OCI-LY7 (cell line): ENCODE measurements at regions not wholly inside any gene's neighbourhood (a gene's known extent, or its start where the extent isn't known, plus 50 kb on each side); places are given as distances from the start of the nearest gene placed in this dataset.

Experiments used
- CTCF ChIP-seq: fragments of 200-600 bp; sonication (generic); conservative IDR thresholded peaks from 2 replicates; pipeline ENCODE4 v1.5.1; 2014; ENCODE audit warnings: mild to moderate bottlenecking, antibody characterized with exemption, low read length, moderate library complexity, mixed read lengths
- EZH2phosphoT487 ChIP-seq: fragments of 200-600 bp; sonication (generic); IDR thresholded peaks from 2 replicates; pipeline ENCODE4 v1.6.1; 2018; ENCODE audit warnings: low read depth, borderline replicate concordance, mild to moderate bottlenecking, mixed run types, antibody characterized with exemption, low read length, moderate library complexity, mixed read lengths

- TF ChIP-seq CTCF, result no peak
- TF ChIP-seq EZH2phosphoT487, result no peak
These were observed 479.5 kb upstream of the AGA start for GRCh38 chr4:177921715-177922114.
